Neural cell (in vitro differentiated cells): ENCODE measurements at regions not wholly inside any gene's neighbourhood (a gene's known extent, or its start where the extent isn't known, plus 50 kb on each side); places are given as distances from the start of the nearest gene placed in this dataset.

ENCODE experiments used
- H2AFZ ChIP-seq: fragments of 200-600, 300-800 bp; sonication (generic), shearing (Covaris generic); 2 replicates; pipeline ENCODE4 v1.6.0; 2014; ENCODE audit warnings: low read depth, mild to moderate bottlenecking, antibody characterized with exemption, low read length, moderate library complexity
- H3F3A ChIP-seq: fragments of 200-600 bp; shearing (Covaris generic); 2 replicates; pipeline ENCODE4 v1.6.1; 2016; ENCODE audit warnings: mild to moderate bottlenecking, moderate library complexity, mixed read lengths, antibody characterized with exemption, low read length; ENCODE audit not compliant: insufficient read depth, poor library complexity, severe bottlenecking
- H3K27ac ChIP-seq: fragments of 200-600, 300-800 bp; sonication (generic), shearing (Covaris generic); 2 replicates; pipeline ENCODE4 v1.5.1; 2014; ENCODE audit warnings: mild to moderate bottlenecking, low read length, moderate library complexity
- H3K27me3 ChIP-seq: fragments of 300-800, 200-600 bp; sonication (generic), shearing (Covaris generic); 2 replicates; pipeline ENCODE4 v1.6.0; 2014; ENCODE audit warnings: mild to moderate bottlenecking, low read depth, low read length, moderate library complexity; ENCODE audit not compliant: insufficient read depth
- H3K36me3 ChIP-seq: fragments of 300-800, 200-600 bp; sonication (generic), shearing (Covaris generic); 2 replicates; pipeline ENCODE4 v1.5.1; 2014; ENCODE audit warnings: mild to moderate bottlenecking, antibody characterized with exemption, low read length, moderate library complexity; ENCODE audit not compliant: insufficient read depth
- H3K4me2 ChIP-seq: fragments of 300-800, 200-600 bp; sonication (generic), shearing (Covaris generic); 2 replicates; pipeline ENCODE4 v1.6.0; 2014; ENCODE audit warnings: mild to moderate bottlenecking, low read length
- H3K4me3 ChIP-seq: fragments of 300-800, 200-600 bp; sonication (generic), shearing (Covaris generic); 2 replicates; pipeline ENCODE4 v1.5.1; 2014; ENCODE audit warnings: mild to moderate bottlenecking, low read length, moderate library complexity
- H3K79me2 ChIP-seq: fragments of 200-600 bp; shearing (Covaris generic); replicated peaks from 2 replicates; pipeline ENCODE4 v1.6.0; 2014; ENCODE audit warnings: mild to moderate bottlenecking, low read length, moderate library complexity; ENCODE audit not compliant: insufficient read depth
- H3K9ac ChIP-seq: fragments of 300-800, 200-600 bp; sonication (generic), shearing (Covaris generic); 2 replicates; pipeline ENCODE4 v1.6.1; 2016; ENCODE audit warnings: mild to moderate bottlenecking, low read length, mixed read lengths
- H3K9me2 ChIP-seq: fragments of 200-600 bp; shearing (Covaris generic); 2 replicates; pipeline ENCODE4 v1.6.1; 2016; ENCODE audit warnings: mild to moderate bottlenecking, low read length, mixed read lengths; ENCODE audit not compliant: insufficient read depth
- H3K9me3 ChIP-seq: fragments of 200-600, 300-800 bp; sonication (generic), shearing (Covaris generic); 2 replicates; pipeline ENCODE4 v1.6.1; 2016; ENCODE audit warnings: mild to moderate bottlenecking, mixed run types, low read length, moderate library complexity, mixed read lengths
- H4K20me1 ChIP-seq: fragments of 200-600 bp; shearing (Covaris generic); 2 replicates; pipeline ENCODE4 v1.6.1; 2016; ENCODE audit warnings: mild to moderate bottlenecking, mixed run types; ENCODE audit not compliant: insufficient read depth
- EP300 ChIP-seq: fragments of 450-650 bp; conservative IDR thresholded peaks from 2 replicates; pipeline ENCODE4 v1.6.1; 2014; ENCODE audit warnings: antibody characterized with exemption, mild to moderate bottlenecking, moderate library complexity; ENCODE audit not compliant: poor library complexity, severe bottlenecking
- EZH2 ChIP-seq: fragments of 200-600, 300-800 bp; shearing (Covaris generic), sonication (generic); IDR thresholded peaks from 2 replicates; pipeline ENCODE4 v1.6.1; 2014; ENCODE audit warnings: antibody characterized with exemption, low read length, borderline replicate concordance, mild to moderate bottlenecking; ENCODE audit not compliant: insufficient read depth, poor library complexity, severe bottlenecking
- MXI1 ChIP-seq: fragments of 450-650 bp; conservative IDR thresholded peaks from 2 replicates; pipeline ENCODE4 v1.6.1; 2014; ENCODE audit warnings: antibody characterized with exemption, mild to moderate bottlenecking; ENCODE audit not compliant: poor library complexity, severe bottlenecking
- POLR2AphosphoS5 ChIP-seq: IDR thresholded peaks from 2 replicates; pipeline ENCODE4 v1.6.1; 2012
- RAD21 ChIP-seq: fragments of 450-650 bp; conservative IDR thresholded peaks from 2 replicates; pipeline ENCODE4 v1.6.1; 2014; ENCODE audit warnings: antibody characterized with exemption, mild to moderate bottlenecking, moderate library complexity
- SMC3 ChIP-seq: fragments of 450-650 bp; conservative IDR thresholded peaks from 2 replicates; pipeline ENCODE4 v1.6.1; 2014; ENCODE audit warnings: antibody characterized with exemption, mild to moderate bottlenecking, moderate library complexity; ENCODE audit not compliant: poor library complexity
- TAF1 ChIP-seq: IDR thresholded peaks from 2 replicates; pipeline ENCODE4 v1.6.1; 2012; ENCODE audit warnings: low read depth
- TF ChIP-seq, protein P1 (sequence below): fragments of 450-650 bp; IDR thresholded peaks from 2 replicates; pipeline ENCODE4 v1.5.1; 2014; ENCODE audit warnings: antibody characterized with exemption, mild to moderate bottlenecking, moderate library complexity; ENCODE audit not compliant: poor library complexity, severe bottlenecking
- TF ChIP-seq, protein P2 (sequence below): IDR thresholded peaks from 2 replicates; pipeline ENCODE4 v1.6.1; 2012; ENCODE audit warnings: borderline replicate concordance

DNA sequence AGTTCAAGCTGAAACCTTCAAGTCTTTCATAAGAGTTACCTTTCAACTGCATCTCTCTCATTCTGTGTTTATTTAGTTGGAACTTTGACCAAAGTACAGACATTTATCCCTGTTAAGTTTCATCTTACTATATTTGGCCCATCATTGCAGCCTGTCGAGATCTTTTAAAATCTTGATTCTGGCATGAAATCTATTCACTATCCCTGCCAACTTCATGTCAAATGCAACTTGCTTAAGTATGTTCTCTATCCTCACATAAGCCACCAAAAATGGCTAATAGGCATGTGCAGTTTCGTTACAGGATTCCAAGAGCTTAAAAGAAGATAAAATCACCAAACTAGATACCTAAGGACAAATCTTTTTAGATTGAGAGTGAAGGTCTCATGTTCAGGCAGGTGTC is 117.5 kb upstream of the KCNQ5 start:
- Histone ChIP-seq H3K4me2 (no peak overlapping the region), H2AFZ (no peak overlapping the region), H3K9me2 (no peaks in the 10 kb centered on the region), H3K27me3 (no peaks in the 10 kb centered on the region), H4K20me1 (no peaks in the 10 kb centered on the region), H3K4me3 (no peak overlapping the region), H3K27ac (no peak overlapping the region), H3K9ac (no peak overlapping the region), H3K36me3 (no peaks in the 10 kb centered on the region), H3F3A (no peaks in the 10 kb centered on the region), H3K79me2 (no peaks in the 10 kb centered on the region), H3K9me3 (no peaks in the 10 kb centered on the region)
- TF ChIP-seq RAD21, result no peak

DNA sequence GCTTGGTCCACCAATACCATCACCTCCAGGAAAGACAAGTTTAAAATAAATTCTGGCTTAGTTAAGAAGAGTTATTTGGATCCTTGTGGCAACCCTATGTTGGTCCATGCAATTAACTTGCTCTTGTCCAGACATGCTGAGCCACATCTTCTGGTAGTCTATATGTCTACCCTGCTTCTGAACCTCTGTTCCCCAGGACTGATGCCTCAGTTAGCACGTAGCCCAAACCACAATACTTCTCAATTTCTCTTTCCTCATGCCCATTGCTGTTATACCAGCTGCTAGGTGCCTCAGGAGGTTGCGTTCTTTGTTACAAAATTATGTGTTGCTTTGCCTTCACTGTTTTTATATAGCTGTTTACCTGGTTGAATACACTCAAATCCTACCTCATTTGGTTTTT is 116.4 kb upstream of the KCNQ5 start:
- H3K4me3 ChIP-seq, result no peak overlapping the region

DNA sequence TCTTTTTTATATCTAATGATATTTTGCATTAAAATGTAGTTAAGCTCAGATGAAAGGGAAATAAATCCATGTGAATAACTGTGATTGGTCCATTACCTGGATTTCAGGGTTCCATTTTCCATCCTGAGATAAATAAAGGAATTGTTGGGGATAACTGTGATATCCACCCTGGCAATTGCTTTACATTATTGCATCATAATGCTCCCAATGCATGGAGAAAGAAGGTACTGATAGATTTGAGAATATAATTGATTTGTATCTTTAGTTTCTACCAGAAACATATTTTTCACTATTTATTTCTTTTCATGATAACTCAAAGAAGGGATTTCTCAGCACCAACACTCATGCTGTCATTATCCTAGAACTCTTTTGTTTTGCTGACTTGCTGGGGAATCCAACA is 102.0 kb upstream of the KCNQ5 start:
- Histone ChIP-seq H3K9ac (no peak overlapping the region), H3K9me3 (no peaks in the 10 kb centered on the region), H2AFZ (no peak overlapping the region), H3K36me3 (no peaks in the 10 kb centered on the region), H3K27me3 (no peaks in the 10 kb centered on the region), H3K4me3 (no peak overlapping the region), H3K9me2 (no peaks in the 10 kb centered on the region), H3K27ac (no peak overlapping the region), H4K20me1 (no peaks in the 10 kb centered on the region), H3F3A (no peaks in the 10 kb centered on the region), H3K79me2 (no peaks in the 10 kb centered on the region), H3K4me2 (no peak overlapping the region)
- no peak for TF ChIP-seq TAF1

More for the DNA sequence above, 116.4 kb upstream of the KCNQ5 start:
- Histone ChIP-seq H3K36me3 (no peaks in the 10 kb centered on the region), H3K4me2 (no peak overlapping the region), H3K9me2 (no peaks in the 10 kb centered on the region), H3K27ac (no peak overlapping the region), H4K20me1 (no peaks in the 10 kb centered on the region), H3K27me3 (no peaks in the 10 kb centered on the region), H3K79me2 (no peaks in the 10 kb centered on the region), H3F3A (no peaks in the 10 kb centered on the region), H3K9me3 (no peaks in the 10 kb centered on the region), H3K9ac (no peak overlapping the region), H2AFZ (no peak overlapping the region)
- TF ChIP-seq MXI1 (no peak), POLR2AphosphoS5 (no peak), EP300 (no peak), TAF1 (no peak), EZH2 (no peak)
- TF ChIP-seq, protein P1, sequence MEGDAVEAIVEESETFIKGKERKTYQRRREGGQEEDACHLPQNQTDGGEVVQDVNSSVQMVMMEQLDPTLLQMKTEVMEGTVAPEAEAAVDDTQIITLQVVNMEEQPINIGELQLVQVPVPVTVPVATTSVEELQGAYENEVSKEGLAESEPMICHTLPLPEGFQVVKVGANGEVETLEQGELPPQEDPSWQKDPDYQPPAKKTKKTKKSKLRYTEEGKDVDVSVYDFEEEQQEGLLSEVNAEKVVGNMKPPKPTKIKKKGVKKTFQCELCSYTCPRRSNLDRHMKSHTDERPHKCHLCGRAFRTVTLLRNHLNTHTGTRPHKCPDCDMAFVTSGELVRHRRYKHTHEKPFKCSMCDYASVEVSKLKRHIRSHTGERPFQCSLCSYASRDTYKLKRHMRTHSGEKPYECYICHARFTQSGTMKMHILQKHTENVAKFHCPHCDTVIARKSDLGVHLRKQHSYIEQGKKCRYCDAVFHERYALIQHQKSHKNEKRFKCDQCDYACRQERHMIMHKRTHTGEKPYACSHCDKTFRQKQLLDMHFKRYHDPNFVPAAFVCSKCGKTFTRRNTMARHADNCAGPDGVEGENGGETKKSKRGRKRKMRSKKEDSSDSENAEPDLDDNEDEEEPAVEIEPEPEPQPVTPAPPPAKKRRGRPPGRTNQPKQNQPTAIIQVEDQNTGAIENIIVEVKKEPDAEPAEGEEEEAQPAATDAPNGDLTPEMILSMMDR, result no peak

DNA sequence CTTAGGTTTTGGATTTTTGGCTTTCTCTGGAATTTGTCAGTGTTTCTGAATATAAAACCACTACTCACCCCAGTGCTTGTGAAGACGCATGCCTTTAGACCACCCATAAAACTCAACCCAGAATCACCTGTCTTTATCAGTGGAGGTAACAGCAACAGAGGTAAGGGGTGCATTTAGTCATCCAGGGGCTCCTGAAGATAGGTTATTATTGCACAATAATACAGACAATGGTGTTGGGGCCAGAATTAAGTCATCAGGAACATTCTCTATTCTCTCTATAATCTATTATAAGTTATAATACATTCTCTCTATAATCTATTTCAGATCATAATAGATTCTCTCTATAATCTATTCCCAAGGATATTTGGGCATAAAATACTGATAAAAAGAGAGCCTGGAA is 100.2 kb upstream of the KCNQ5 start:
- no peak overlapping the region for H3K4me2 ChIP-seq
- no peaks in the 10 kb centered on the region for H3K27me3 ChIP-seq
- H3K79me2 ChIP-seq, result no peaks in the 10 kb centered on the region
- no peaks in the 10 kb centered on the region for H3K36me3 ChIP-seq
- H3K9me2 ChIP-seq, result no peaks in the 10 kb centered on the region
- H3K9ac ChIP-seq, result no peak overlapping the region
- no peaks in the 10 kb centered on the region for H3F3A ChIP-seq
- H3K27ac ChIP-seq, result no peak overlapping the region
- H2AFZ ChIP-seq, result no peak overlapping the region
- H3K9me3 ChIP-seq, result no peaks in the 10 kb centered on the region
- TF ChIP-seq TAF1 (no peak), EZH2 (no peak), EP300 (no peak), MXI1 (no peak), SMC3 (no peak), RAD21 (no peak)
- TF ChIP-seq, protein P1, result no peak
- TF ChIP-seq, protein P2, sequence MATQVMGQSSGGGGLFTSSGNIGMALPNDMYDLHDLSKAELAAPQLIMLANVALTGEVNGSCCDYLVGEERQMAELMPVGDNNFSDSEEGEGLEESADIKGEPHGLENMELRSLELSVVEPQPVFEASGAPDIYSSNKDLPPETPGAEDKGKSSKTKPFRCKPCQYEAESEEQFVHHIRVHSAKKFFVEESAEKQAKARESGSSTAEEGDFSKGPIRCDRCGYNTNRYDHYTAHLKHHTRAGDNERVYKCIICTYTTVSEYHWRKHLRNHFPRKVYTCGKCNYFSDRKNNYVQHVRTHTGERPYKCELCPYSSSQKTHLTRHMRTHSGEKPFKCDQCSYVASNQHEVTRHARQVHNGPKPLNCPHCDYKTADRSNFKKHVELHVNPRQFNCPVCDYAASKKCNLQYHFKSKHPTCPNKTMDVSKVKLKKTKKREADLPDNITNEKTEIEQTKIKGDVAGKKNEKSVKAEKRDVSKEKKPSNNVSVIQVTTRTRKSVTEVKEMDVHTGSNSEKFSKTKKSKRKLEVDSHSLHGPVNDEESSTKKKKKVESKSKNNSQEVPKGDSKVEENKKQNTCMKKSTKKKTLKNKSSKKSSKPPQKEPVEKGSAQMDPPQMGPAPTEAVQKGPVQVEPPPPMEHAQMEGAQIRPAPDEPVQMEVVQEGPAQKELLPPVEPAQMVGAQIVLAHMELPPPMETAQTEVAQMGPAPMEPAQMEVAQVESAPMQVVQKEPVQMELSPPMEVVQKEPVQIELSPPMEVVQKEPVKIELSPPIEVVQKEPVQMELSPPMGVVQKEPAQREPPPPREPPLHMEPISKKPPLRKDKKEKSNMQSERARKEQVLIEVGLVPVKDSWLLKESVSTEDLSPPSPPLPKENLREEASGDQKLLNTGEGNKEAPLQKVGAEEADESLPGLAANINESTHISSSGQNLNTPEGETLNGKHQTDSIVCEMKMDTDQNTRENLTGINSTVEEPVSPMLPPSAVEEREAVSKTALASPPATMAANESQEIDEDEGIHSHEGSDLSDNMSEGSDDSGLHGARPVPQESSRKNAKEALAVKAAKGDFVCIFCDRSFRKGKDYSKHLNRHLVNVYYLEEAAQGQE, result no peak
- H4K20me1 ChIP-seq, result no peaks in the 10 kb centered on the region
- no peak overlapping the region for H3K4me3 ChIP-seq
